Fibroblast of lung (primary cell): ENCODE measurements at regions not wholly inside any gene's neighbourhood (a gene's known extent, or its start where the extent isn't known, plus 50 kb on each side); places are given as distances from the start of the nearest gene placed in this dataset.

Experiments
- CTCF ChIP-seq, 2 donors: IDR thresholded peaks in 1 of 2; conservative IDR thresholded peaks in 1 of 2; 1 replicate in 1 of 2; 2 replicates in 1 of 2; pipeline ENCODE4 v1.5.1; 2011 to 2012; ENCODE audit warnings: low read length in 2 of 2, control low read depth in 1 of 2, inconsistent platforms in 1 of 2, low read depth in 1 of 2, mild to moderate bottlenecking in 1 of 2
- EZH2 ChIP-seq: IDR thresholded peaks from 2 replicates; pipeline ENCODE4 v1.5.1; 2012; ENCODE audit warnings: low read length, control low read depth, mild to moderate bottlenecking; ENCODE audit errors: missing control alignments

DNA sequence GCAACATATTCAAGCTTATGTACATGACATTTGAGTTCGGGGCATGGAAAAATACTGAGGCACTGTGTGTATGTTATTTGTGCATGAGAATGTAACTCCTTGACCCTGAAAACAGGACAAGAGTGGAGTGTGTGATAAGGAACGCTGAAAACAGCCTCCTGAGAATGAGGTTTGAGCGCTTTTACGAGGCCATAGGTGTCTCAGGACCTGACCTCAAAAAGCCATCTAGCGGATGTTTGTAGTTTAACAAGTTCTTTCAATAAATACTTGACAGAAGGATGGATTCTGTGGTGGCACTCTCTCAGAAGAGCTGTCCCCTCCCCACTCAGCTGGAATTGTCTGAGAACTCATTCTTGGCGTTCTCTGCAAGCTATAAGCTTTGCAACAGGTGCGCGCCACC lies 350.5 kb upstream of the TMTC1 start:
- TF ChIP-seq CTCF (conservative IDR thresholded peaks at IDR 0.05 in 1 of 2, IDR thresholded peaks at IDR 0.05 in 1 of 2; ENCODE audit: low read depth in 1 of 2, low read length in 2 of 2) (no peak), EZH2 (no peak)
